HCT116 (cell line): ENCODE measurements at regions not wholly inside any gene's neighbourhood (a gene's known extent, or its start where the extent isn't known, plus 50 kb on each side); places are given as distances from the start of the nearest gene placed in this dataset.

Experiments used
- ATAC-seq: fragments of 200-7000 bp; cut with Tn5 transposase; 2 replicates; pipeline ENCODE4 v1.9.1; 2020; ENCODE audit warnings: mild to moderate bottlenecking, moderate library complexity
- BruUV-seq: library from RNA; stranded (reverse); fragments of 400-500 nt; replicated peaks from 2 replicates; lab custom pipeline; 2021; lab: Mats Ljungman, UMichigan
- CTCF ChIA-PET: fragments of 300-600 bp; sonication (Branson Sonifier 250); formaldehyde crosslinking; loops from one replicate; lab custom pipeline; 2021; ENCODE audit warnings: antibody characterized with exemption; lab: Charles Lee
- POLR2A ChIA-PET: fragments of 300-600, 350-600 bp; sonication (Branson Sonifier 250); formaldehyde crosslinking; loops from one replicate; lab custom pipeline; 2021; ENCODE audit warnings: antibody characterized with exemption; lab: Charles Lee
- RAD21 ChIA-PET, 2 experiments: fragments of 300-600 bp; sonication (Branson Sonifier 250); formaldehyde crosslinking; loops; one replicate each; lab custom pipeline; 2023; ENCODE audit warnings: low total read pairs in 2 of 2; ENCODE audit not compliant: uncharacterized antibody in 2 of 2, unreplicated experiment in 2 of 2, low non-redundant PET in 1 of 2; lab: Charles Lee
- DNase-seq: peaks from one replicate; pipeline ENCODE4 v3.0.0-alpha.2; 2010; ENCODE audit warnings: low read depth, low spot score
- H2AFZ ChIP-seq: fragments of 200-600 bp; shearing (Covaris generic), sonication (generic); 2 replicates; pipeline ENCODE4 v1.6.1; 2017; ENCODE audit warnings: low read depth, mixed run types, mixed read lengths, antibody characterized with exemption, low read length; ENCODE audit not compliant: poor library complexity, severe bottlenecking
- H3K27ac ChIP-seq: 2 replicates; pipeline ENCODE4 v1.5.1; 2012; ENCODE audit warnings: low read depth, low read length
- H3K27me3 ChIP-seq: fragments of 200-600 bp; sonication (generic); 2 replicates; pipeline ENCODE4 v1.6.1; 2016; ENCODE audit warnings: mixed run types, low read length, mixed read lengths; ENCODE audit not compliant: insufficient read depth
- H3K36me3 ChIP-seq, 2 experiments: fragments of 200-500 bp in 1 of 2; fragments of 200-600 bp in 1 of 2; sonication (Bioruptor generic) in 1 of 2; sonication (generic) in 1 of 2; 2 replicates each; pipeline versions ENCODE4 v1.5.1 to v1.6.1; 2014 to 2016; ENCODE audit warnings: low read length in 2 of 2, inconsistent platforms in 1 of 2, mixed read lengths in 1 of 2, mixed run types in 1 of 2; ENCODE audit not compliant: insufficient read depth in 2 of 2, control insufficient read depth in 1 of 2
- H3K4me1 ChIP-seq, 2 experiments: fragments of 200-600 bp in 1 of 2; sonication (generic) in 1 of 2; 2 replicates each; pipeline versions ENCODE4 v1.5.1 to v1.6.1; 2012 to 2017; ENCODE audit warnings: low read length in 2 of 2, inconsistent platforms in 1 of 2, mild to moderate bottlenecking in 1 of 2, mixed read lengths in 1 of 2, mixed run types in 1 of 2, moderate library complexity in 1 of 2; ENCODE audit not compliant: insufficient read depth in 2 of 2, control insufficient read depth in 1 of 2
- H3K4me2 ChIP-seq: fragments of 200-600 bp; sonication (generic); 2 replicates; pipeline ENCODE4 v1.6.1; 2017; ENCODE audit warnings: mixed run types, low read length, mixed read lengths
- H3K4me3 ChIP-seq, 2 experiments: fragments of 200-600 bp in 1 of 2; sonication (generic) in 1 of 2; replicated peaks in 1 of 2; 2 replicates each; pipeline ENCODE4 v1.5.1; 2011 to 2016; ENCODE audit warnings: low read length in 2 of 2, control low read depth in 1 of 2, low read depth in 1 of 2, mild to moderate bottlenecking in 1 of 2, mixed read lengths in 1 of 2, mixed run types in 1 of 2
- H3K79me2 ChIP-seq: fragments of 200-600 bp; sonication (generic); 2 replicates; pipeline ENCODE4 v1.6.1; 2017; ENCODE audit warnings: mild to moderate bottlenecking, mixed run types, low read length, moderate library complexity, mixed read lengths; ENCODE audit not compliant: insufficient read depth
- H3K9ac ChIP-seq: fragments of 200-600 bp; sonication (generic); 2 replicates; pipeline ENCODE4 v1.6.1; 2016; ENCODE audit warnings: low read length, mixed read lengths
- H3K9me2 ChIP-seq: fragments of 200-600 bp; sonication (generic), shearing (Covaris generic); 2 replicates; pipeline ENCODE4 v1.6.1; 2017; ENCODE audit warnings: mixed run types, mild to moderate bottlenecking, moderate library complexity; ENCODE audit not compliant: insufficient read depth
- H3K9me3 ChIP-seq, 2 experiments: fragments of 200-500 bp in 1 of 2; fragments of 200-600 bp in 1 of 2; sonication (Bioruptor generic) in 1 of 2; sonication (generic) in 1 of 2; 2 replicates each; pipeline ENCODE4 v1.6.1; 2014 to 2017; ENCODE audit warnings: low read length in 2 of 2, mixed read lengths in 2 of 2, inconsistent platforms in 1 of 2, low read depth in 1 of 2, mild to moderate bottlenecking in 1 of 2, mixed run types in 1 of 2, moderate library complexity in 1 of 2; ENCODE audit not compliant: control insufficient read depth in 1 of 2, insufficient read depth in 1 of 2
- H4K20me1 ChIP-seq: fragments of 200-600 bp; sonication (generic), shearing (Covaris generic); 2 replicates; pipeline ENCODE4 v1.6.1; 2017; ENCODE audit warnings: mixed run types, mild to moderate bottlenecking, moderate library complexity; ENCODE audit not compliant: insufficient read depth
- CBX3 ChIP-seq: IDR thresholded peaks from 2 replicates; pipeline ENCODE4 v1.6.1; 2012; ENCODE audit warnings: low read depth
- CEBPB ChIP-seq: IDR thresholded peaks from 2 replicates; pipeline ENCODE4 v1.6.1; 2012; ENCODE audit warnings: low read depth
- ELF1 ChIP-seq: IDR thresholded peaks from 2 replicates; pipeline ENCODE4 v1.6.1; 2012; ENCODE audit warnings: low read depth, borderline replicate concordance
- EZH2 ChIP-seq: fragments of 200-600 bp; sonication (generic); IDR thresholded peaks from 2 replicates; pipeline ENCODE4 v1.6.1; 2017; ENCODE audit warnings: antibody characterized with exemption, mixed run types
- JUND ChIP-seq: IDR thresholded peaks from 2 replicates; pipeline ENCODE4 v1.6.1; 2012
- POLR2A ChIP-seq: IDR thresholded peaks from 2 replicates; pipeline ENCODE4 v1.7.0; 2011; ENCODE audit warnings: borderline replicate concordance; ENCODE audit not compliant: insufficient read depth, insufficient read length; ENCODE audit errors: extremely low read depth
- SIN3A ChIP-seq: IDR thresholded peaks from 2 replicates; pipeline ENCODE4 v1.6.1; 2012; ENCODE audit warnings: low read depth
- SRF ChIP-seq: IDR thresholded peaks from 2 replicates; pipeline ENCODE4 v1.6.1; 2012; ENCODE audit warnings: low read depth
- TCF7L2 ChIP-seq: IDR thresholded peaks from 2 replicates; pipeline ENCODE4 v1.7.0; 2011; ENCODE audit warnings: borderline replicate concordance, inconsistent platforms; ENCODE audit not compliant: insufficient read depth, insufficient read length; ENCODE audit errors: extremely low read depth
- ZBTB33 ChIP-seq: IDR thresholded peaks from 2 replicates; pipeline ENCODE4 v1.6.1; 2011; ENCODE audit warnings: mild to moderate bottlenecking, low read length, moderate library complexity; ENCODE audit not compliant: insufficient replicate concordance; ENCODE audit errors: extremely low read depth
- intact Hi-C: fragments of 100-400 bp; cut with micrococcal nuclease; formaldehyde crosslinking; loops from 2 replicates; pipeline ENCODE4 v1.10.0; 2022
- TF ChIP-seq, protein P1 (sequence below): IDR thresholded peaks from 2 replicates; pipeline ENCODE4 v1.6.1; 2012; ENCODE audit warnings: low read depth

GRCh38 chr20:55880361-55880760 is 125.0 kb downstream of the CBLN4 start:
- H3K36me3 ChIP-seq = no peaks in the 10 kb centered on the region
- ChIA-PET POLR2A (no interaction called here), CTCF (no interaction called here), RAD21 (no interaction called here)
- no peak for TF ChIP-seq CEBPB
- no peak for TF ChIP-seq SRF
- no peak for TF ChIP-seq CBX3
- TF ChIP-seq, protein P1, sequence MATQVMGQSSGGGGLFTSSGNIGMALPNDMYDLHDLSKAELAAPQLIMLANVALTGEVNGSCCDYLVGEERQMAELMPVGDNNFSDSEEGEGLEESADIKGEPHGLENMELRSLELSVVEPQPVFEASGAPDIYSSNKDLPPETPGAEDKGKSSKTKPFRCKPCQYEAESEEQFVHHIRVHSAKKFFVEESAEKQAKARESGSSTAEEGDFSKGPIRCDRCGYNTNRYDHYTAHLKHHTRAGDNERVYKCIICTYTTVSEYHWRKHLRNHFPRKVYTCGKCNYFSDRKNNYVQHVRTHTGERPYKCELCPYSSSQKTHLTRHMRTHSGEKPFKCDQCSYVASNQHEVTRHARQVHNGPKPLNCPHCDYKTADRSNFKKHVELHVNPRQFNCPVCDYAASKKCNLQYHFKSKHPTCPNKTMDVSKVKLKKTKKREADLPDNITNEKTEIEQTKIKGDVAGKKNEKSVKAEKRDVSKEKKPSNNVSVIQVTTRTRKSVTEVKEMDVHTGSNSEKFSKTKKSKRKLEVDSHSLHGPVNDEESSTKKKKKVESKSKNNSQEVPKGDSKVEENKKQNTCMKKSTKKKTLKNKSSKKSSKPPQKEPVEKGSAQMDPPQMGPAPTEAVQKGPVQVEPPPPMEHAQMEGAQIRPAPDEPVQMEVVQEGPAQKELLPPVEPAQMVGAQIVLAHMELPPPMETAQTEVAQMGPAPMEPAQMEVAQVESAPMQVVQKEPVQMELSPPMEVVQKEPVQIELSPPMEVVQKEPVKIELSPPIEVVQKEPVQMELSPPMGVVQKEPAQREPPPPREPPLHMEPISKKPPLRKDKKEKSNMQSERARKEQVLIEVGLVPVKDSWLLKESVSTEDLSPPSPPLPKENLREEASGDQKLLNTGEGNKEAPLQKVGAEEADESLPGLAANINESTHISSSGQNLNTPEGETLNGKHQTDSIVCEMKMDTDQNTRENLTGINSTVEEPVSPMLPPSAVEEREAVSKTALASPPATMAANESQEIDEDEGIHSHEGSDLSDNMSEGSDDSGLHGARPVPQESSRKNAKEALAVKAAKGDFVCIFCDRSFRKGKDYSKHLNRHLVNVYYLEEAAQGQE = no peak
- no peak for TF ChIP-seq POLR2A
- TF ChIP-seq JUND = no peak
- no peak for TF ChIP-seq TCF7L2
- no peak for TF ChIP-seq SIN3A
- no peak for TF ChIP-seq ZBTB33
- no peak for TF ChIP-seq ELF1
- TF ChIP-seq EZH2 = no peak
- H3K79me2 ChIP-seq = no peaks in the 10 kb centered on the region
- H3K9me3 ChIP-seq = peaks cover 13 to 25% of the 10 kb centered on the region in 2 experiments; a peak in 2 of 4 replicates
- intact Hi-C loops = no loop called here
- H3K4me3 ChIP-seq = no peak overlapping the region
- no peak overlapping the region for H3K9ac ChIP-seq
- no peaks in the 10 kb centered on the region for H3K9me2 ChIP-seq
- no peak overlapping the region for H3K4me2 ChIP-seq
- no peak overlapping the region for H2AFZ ChIP-seq
- no peak overlapping the region for H3K27ac ChIP-seq
- no peaks in the 10 kb centered on the region for H4K20me1 ChIP-seq
- no TSS peak for BruUV-seq
- ATAC-seq (no peak), DNase-seq (no peak)
- no peaks in the 10 kb centered on the region for H3K27me3 ChIP-seq
- H3K4me1 ChIP-seq = no peaks in the 10 kb centered on the region
